ENCODE measurements at regions not wholly inside any gene's neighbourhood (a gene's known extent, or its start where the extent isn't known, plus 50 kb on each side); places are given as distances from the start of the nearest gene placed in this dataset.
A peak's percentile ranks its signal among the peaks of the same experiment; 100 is the strongest.

DNA sequence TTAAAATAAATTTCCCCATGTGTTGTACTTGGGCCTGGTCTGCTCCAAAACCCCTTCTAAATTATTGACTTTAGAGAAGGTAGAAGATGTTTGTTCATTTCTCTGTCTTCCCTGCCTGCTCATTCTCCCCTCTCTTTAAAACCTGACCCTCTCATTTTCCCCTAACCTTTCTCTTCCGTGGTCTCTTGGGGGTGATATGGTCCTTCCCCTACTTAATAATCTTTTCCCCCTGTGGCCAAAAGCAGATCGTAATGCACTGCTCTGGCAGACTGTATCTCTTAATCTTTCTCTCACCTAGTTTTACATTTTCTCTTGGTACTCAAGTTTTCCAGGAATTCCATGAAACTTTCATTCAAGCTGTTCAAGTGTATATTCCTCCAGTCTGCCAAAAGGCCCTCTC, 301.7 kb downstream of the TTLL7 start:
- no peak overlapping the region for H3K27ac ChIP-seq (ENCODE audit: low read depth, low read length)
- no peak overlapping the region for H3K9ac ChIP-seq (ENCODE audit: low read length)
- H3K36me3 ChIP-seq (ENCODE audit: insufficient read depth, low read length) = no peaks in the 10 kb centered on the region

DNA sequence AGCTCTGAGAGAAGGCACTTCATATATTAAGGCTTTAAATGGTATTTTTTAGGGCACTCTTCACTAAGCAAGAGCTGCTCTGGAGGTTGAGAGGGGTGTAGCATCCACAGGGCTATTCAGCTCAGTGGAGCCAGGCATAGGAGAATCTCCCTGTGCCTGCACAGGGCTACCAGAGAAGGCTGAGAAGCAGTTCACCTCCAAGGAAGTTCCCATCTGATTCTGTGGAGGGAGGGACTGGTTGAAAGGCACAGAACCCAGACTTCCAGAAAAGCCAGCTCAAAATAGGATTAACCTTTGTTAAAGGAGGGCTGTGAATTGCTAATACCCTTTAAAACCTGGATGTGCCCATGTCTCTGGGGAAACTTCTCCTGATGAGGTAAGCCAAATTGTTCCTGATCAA, 304.5 kb downstream of the TTLL7 start:
- H3K27ac ChIP-seq (ENCODE audit: low read depth, low read length) = no peak overlapping the region
- H3K9ac ChIP-seq (ENCODE audit: low read length) = no peak overlapping the region
- H3K27me3 ChIP-seq (ENCODE audit: control insufficient read depth in 1 of 2, insufficient read depth in 2 of 2, low read length in 2 of 2) = no peaks in the 10 kb centered on the region
- H3K9me3 ChIP-seq (ENCODE audit: low read length) = no peaks in the 10 kb centered on the region
- H3K36me3 ChIP-seq (ENCODE audit: insufficient read depth, low read length) = no peaks in the 10 kb centered on the region
- no peak overlapping the region for H3K4me3 ChIP-seq (ENCODE audit: low read depth in 1 of 2, low read length in 2 of 2)
- no peaks in the 10 kb centered on the region for H3K4me1 ChIP-seq (ENCODE audit: insufficient read depth, low read length)

More for the DNA sequence above, 301.7 kb downstream of the TTLL7 start:
- Histone ChIP-seq H3K4me3 (ENCODE audit: low read depth in 1 of 2, low read length in 2 of 2) (no peak overlapping the region), H3K9me3 (ENCODE audit: low read length) (no peaks in the 10 kb centered on the region), H3K27me3 (ENCODE audit: control insufficient read depth in 1 of 2, insufficient read depth in 2 of 2, low read length in 2 of 2) (no peaks in the 10 kb centered on the region), H3K4me1 (ENCODE audit: insufficient read depth, low read length) (no peaks in the 10 kb centered on the region)

DNA sequence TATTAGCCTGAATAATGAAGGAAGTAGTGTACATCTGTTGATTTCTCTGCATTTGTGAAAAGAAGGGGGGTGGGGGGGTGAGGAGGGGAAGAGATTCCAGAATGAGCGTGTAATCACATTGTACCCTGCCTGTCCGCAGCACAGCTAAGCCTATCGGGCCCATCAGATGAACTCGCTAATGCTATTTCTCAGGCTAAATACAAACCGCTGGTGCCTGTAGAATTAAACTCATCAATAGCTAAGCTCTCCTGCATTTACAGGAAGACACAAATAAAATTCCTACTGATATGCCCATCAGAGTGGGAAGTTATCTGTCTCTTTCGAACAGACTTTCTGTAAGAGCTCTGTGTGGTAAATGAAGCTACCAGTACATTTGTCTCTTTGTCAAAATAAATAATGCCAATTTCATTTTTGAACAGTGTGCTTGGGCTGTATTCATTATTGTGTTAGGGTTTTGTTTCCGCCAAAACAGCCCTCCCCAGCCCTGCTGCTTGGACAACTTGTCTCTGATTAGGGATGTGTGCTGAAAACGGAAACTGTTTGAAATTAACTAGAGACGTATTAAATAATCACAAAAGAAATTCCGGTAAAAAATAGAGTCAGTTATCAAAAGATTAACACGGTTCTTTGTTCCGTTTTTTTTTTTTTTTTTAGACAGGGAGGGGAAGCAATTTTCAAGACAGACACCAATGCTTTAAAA, 305.4 kb downstream of the TTLL7 start:
- H3K27ac ChIP-seq (ENCODE audit: low read depth, low read length) = no peak overlapping the region
- H3K4me3 ChIP-seq (ENCODE audit: low read depth in 1 of 2, low read length in 2 of 2) = peak overlapping the region in 1 of 2 donors; percentile 46
- H3K9ac ChIP-seq (ENCODE audit: low read length) = no peak overlapping the region
- H3K4me1 ChIP-seq (ENCODE audit: insufficient read depth, low read length) = no peaks in the 10 kb centered on the region
- H3K27me3 ChIP-seq (ENCODE audit: control insufficient read depth in 1 of 2, insufficient read depth in 2 of 2, low read length in 2 of 2) = no peaks in the 10 kb centered on the region
- no peaks in the 10 kb centered on the region for H3K9me3 ChIP-seq (ENCODE audit: low read length)
- no peaks in the 10 kb centered on the region for H3K36me3 ChIP-seq (ENCODE audit: insufficient read depth, low read length)

DNA sequence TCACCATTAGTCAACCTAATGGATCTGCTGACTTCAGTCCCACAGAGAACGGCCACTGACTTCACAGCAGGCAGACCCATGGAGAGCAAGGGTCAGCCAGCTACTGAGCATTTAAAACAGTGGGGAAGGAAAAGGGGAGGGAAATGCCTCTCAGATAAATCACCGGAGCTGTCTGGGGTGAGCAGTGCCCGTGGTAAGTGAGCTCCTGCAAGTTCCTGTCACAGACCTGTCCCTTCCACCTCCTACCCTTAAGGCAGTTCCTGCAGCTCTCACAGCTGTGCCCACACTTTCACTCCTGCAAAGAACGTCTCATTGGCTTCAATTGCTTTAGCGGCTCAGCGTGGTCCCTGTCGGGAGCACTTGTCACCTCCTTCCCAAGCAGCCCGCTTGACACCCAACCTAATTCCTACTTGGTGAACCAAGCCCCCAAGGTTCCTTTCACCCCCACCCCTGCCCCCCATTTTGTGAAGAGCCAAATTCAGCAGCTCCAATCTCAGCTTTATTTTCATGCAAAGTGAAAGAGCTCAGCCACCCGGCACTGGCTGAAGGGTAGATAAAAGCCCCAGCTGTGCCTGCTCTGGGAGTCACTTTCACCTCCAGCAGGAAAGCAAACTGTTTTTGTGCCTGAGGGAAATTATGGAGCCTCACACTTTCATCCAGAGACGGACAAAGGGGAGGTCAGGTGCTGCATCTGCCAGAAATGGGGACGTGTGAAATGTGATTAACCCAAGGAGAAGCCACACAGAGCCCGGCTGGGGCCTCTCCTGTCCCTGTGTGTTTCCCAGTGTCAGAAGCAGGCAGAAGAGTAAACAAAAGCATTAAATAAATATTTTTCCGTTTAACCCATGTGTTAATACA, 306.2 kb downstream of the TTLL7 start:
- H3K27ac ChIP-seq (ENCODE audit: low read depth, low read length) = no peak overlapping the region
- H3K27me3 ChIP-seq (ENCODE audit: control insufficient read depth in 1 of 2, insufficient read depth in 2 of 2, low read length in 2 of 2) = no peaks in the 10 kb centered on the region
- H3K9me3 ChIP-seq (ENCODE audit: low read length) = no peaks in the 10 kb centered on the region
- peak overlapping the region in 1 of 2 donors; percentile 46 for H3K4me3 ChIP-seq (ENCODE audit: low read depth in 1 of 2, low read length in 2 of 2)
- no peaks in the 10 kb centered on the region for H3K36me3 ChIP-seq (ENCODE audit: insufficient read depth, low read length)
- no peaks in the 10 kb centered on the region for H3K4me1 ChIP-seq (ENCODE audit: insufficient read depth, low read length)
- H3K9ac ChIP-seq (ENCODE audit: low read length) = no peak overlapping the region

DNA sequence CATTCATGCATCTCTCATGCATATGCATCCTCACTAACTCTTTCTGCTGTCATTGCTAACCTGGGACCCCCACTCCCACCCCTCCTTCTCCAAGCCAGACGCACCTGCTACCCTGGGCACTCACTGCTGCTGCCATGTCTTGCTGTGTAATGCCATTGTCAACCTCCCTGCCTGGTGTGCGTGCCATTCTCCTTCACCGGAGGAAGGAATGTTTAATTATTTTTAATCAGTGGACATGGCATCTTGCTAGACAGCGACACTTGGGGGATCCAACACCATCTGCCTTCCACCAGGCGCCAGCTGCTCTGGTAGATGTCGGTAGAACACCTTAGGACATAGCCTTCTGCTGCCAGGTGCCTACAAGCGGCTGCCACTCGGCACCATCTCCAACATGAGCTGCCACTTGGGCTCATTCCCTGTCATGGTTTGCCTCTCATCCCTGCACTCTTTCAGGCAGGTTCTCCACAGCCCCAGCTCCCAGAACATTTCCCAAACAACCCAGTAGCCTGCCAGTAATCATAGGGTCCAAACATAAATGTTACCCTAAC, 306.9 kb downstream of the TTLL7 start:
- no peak overlapping the region for H3K27ac ChIP-seq (ENCODE audit: low read depth, low read length)
- no peak overlapping the region for H3K4me3 ChIP-seq (ENCODE audit: low read depth in 1 of 2, low read length in 2 of 2)
- no peaks in the 10 kb centered on the region for H3K27me3 ChIP-seq (ENCODE audit: control insufficient read depth in 1 of 2, insufficient read depth in 2 of 2, low read length in 2 of 2)

DNA sequence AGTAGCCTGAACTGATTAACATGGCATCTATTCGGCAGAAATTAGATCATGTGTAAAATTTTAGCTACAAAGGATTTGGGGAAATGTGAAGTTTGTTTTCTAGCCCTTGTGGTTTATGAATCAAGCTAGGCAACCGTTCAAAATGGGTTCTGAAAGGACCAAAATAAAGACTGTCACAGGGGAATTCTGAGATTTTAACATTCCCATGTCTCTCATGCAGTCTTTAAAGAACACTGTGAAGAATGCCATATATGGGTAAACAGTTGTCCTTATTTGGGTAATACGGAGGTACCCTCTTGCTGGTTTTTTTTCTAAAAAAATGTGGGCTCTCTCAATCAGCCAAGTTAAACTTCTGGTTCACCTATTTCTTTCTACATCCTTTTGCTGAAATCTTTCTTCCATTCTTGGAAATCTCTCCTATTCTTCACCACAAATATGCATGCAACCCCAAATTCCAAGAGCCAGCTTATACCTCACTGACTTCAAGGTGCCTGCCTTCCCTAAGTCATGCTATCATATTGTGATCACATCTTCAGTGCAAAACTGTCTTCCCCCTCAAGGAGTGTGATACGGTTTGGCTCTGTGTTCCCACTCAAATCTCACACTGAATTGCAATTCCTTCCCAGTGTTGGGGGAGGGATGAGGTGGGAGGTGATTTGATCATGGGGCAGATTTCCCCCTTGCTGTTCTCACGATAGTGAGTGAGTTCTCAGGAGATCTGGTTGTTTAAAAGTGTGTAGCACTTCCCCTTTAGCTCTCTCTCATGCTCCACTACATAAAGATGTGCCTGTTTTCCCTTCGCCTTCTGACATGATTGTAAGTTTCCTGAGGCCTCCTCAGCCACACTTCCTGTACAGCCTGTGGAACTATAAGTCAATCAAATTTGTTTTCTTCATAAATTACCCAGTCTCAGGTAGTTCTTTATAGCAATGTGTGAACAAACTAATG, 308.7 kb downstream of the TTLL7 start:
- no peaks in the 10 kb centered on the region for H3K36me3 ChIP-seq (ENCODE audit: insufficient read depth, low read length)
- H3K4me3 ChIP-seq (ENCODE audit: low read depth in 1 of 2, low read length in 2 of 2) = no peak overlapping the region
- no peaks in the 10 kb centered on the region for H3K27me3 ChIP-seq (ENCODE audit: control insufficient read depth in 1 of 2, insufficient read depth in 2 of 2, low read length in 2 of 2)
- H3K4me1 ChIP-seq (ENCODE audit: insufficient read depth, low read length) = no peaks in the 10 kb centered on the region
- no peaks in the 10 kb centered on the region for H3K9me3 ChIP-seq (ENCODE audit: low read length)
- H3K27ac ChIP-seq (ENCODE audit: low read depth, low read length) = no peak overlapping the region
- H3K9ac ChIP-seq (ENCODE audit: low read length) = no peak overlapping the region

More for the DNA sequence above, 306.9 kb downstream of the TTLL7 start:
- Histone ChIP-seq H3K9ac (ENCODE audit: low read length) (no peak overlapping the region), H3K4me1 (ENCODE audit: insufficient read depth, low read length) (no peaks in the 10 kb centered on the region), H3K9me3 (ENCODE audit: low read length) (no peaks in the 10 kb centered on the region), H3K36me3 (ENCODE audit: insufficient read depth, low read length) (no peaks in the 10 kb centered on the region)

DNA sequence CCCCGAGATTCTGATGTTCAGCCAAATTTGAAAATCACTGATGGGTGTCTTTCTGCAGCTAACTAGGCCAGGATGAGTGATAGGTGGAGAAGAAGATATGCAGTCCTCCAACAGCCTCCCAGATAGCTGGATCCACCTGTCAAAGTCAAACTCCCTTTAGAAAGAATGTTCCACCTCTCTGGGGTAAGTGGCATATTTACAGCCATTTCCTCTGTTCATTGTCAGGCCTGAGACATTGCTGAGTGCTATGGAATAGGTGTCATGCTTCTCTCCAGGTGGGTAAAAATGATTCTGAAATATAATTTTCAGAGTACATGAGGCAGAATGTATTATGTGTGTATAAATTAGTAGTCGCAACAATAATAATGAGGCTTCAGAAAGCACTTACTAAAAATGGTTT, 316.8 kb downstream of the TTLL7 start:
- no peak overlapping the region for H3K27ac ChIP-seq (ENCODE audit: low read depth, low read length)
- H3K36me3 ChIP-seq (ENCODE audit: insufficient read depth, low read length) = no peaks in the 10 kb centered on the region
- H3K9ac ChIP-seq (ENCODE audit: low read length) = no peak overlapping the region
- H3K27me3 ChIP-seq (ENCODE audit: control insufficient read depth in 1 of 2, insufficient read depth in 2 of 2, low read length in 2 of 2) = no peaks in the 10 kb centered on the region
- no peaks in the 10 kb centered on the region for H3K4me1 ChIP-seq (ENCODE audit: insufficient read depth, low read length)
- no peak overlapping the region for H3K4me3 ChIP-seq (ENCODE audit: low read depth in 1 of 2, low read length in 2 of 2)
- H3K9me3 ChIP-seq (ENCODE audit: low read length) = no peaks in the 10 kb centered on the region

DNA sequence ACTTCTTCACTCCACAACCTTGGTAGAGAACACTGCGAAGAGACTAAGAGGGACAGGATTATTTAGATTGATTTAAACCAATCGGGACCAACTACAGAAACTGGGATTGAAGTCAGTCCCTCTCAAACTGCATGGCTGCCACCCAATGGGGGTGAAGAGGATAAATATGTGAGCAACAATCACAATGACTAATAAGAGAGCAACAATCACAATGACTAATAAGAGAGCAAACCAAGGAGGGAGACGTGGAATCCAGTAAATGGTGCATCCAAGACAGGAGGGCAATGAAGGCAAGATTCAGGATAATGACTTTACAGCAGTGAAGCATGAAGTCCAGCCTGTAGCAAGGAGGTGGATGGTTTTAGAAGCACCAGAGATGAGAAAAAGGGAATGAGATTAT, 322.8 kb downstream of the TTLL7 start:
- Histone ChIP-seq H3K27ac (ENCODE audit: low read depth, low read length) (no peak overlapping the region), H3K4me1 (ENCODE audit: insufficient read depth, low read length) (no peaks in the 10 kb centered on the region), H3K4me3 (ENCODE audit: low read depth in 1 of 2, low read length in 2 of 2) (no peak overlapping the region), H3K27me3 (ENCODE audit: control insufficient read depth in 1 of 2, insufficient read depth in 2 of 2, low read length in 2 of 2) (no peaks in the 10 kb centered on the region), H3K36me3 (ENCODE audit: insufficient read depth, low read length) (no peaks in the 10 kb centered on the region), H3K9ac (ENCODE audit: low read length) (no peak overlapping the region), H3K9me3 (ENCODE audit: low read length) (no peaks in the 10 kb centered on the region)

DNA sequence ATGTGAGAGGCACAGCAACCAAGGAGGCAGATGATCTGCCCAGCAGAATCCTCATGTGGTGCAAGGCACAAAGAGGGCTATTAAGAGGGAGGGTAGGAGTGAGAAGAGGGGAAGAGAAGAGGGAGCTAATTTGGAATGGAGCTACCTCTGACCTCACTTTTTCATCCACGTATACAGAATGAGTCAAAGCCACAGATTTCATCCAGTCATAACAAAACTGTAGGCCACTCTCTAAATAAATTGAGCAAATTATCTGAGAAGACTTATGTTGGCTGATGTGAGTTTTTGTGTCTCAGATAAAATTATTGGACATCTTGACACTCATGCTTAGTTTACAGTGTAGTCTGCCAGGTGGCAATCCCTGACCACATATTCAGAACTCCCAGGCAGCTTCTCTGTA, 325.6 kb downstream of the TTLL7 start:
- no peaks in the 10 kb centered on the region for H3K9me3 ChIP-seq (ENCODE audit: low read length)
- H3K4me1 ChIP-seq (ENCODE audit: insufficient read depth, low read length) = no peaks in the 10 kb centered on the region
- H3K27me3 ChIP-seq (ENCODE audit: control insufficient read depth in 1 of 2, insufficient read depth in 2 of 2, low read length in 2 of 2) = no peaks in the 10 kb centered on the region
- no peak overlapping the region for H3K9ac ChIP-seq (ENCODE audit: low read length)
- no peaks in the 10 kb centered on the region for H3K36me3 ChIP-seq (ENCODE audit: insufficient read depth, low read length)
- H3K4me3 ChIP-seq (ENCODE audit: low read depth in 1 of 2, low read length in 2 of 2) = no peak overlapping the region
- no peak overlapping the region for H3K27ac ChIP-seq (ENCODE audit: low read depth, low read length)

DNA sequence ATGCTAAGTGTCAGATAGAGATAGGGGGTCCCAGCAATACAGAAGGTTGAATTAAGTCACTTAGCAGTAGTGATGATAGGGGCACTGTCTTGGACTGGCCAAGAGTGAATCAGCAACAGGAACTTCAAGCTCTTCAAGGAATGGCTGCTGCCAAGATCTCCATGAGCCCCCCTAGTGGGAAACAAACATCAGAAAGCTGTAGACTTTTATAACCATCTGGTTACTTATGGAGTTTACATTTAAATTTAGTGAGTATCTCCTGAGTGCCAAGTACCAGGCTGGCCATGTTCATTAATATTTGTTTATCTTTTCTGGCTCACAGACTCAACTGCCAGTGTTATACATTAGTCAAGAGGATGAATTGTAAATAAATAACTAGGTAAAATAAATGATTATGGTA, 327.3 kb downstream of the TTLL7 start:
- H3K4me1 ChIP-seq (ENCODE audit: insufficient read depth, low read length) = no peaks in the 10 kb centered on the region
- H3K4me3 ChIP-seq (ENCODE audit: low read depth in 1 of 2, low read length in 2 of 2) = no peak overlapping the region
- H3K9ac ChIP-seq (ENCODE audit: low read length) = no peak overlapping the region

More for the DNA sequence above, 327.3 kb downstream of the TTLL7 start:
- H3K27ac ChIP-seq (ENCODE audit: low read depth, low read length) = no peak overlapping the region
- H3K27me3 ChIP-seq (ENCODE audit: control insufficient read depth in 1 of 2, insufficient read depth in 2 of 2, low read length in 2 of 2) = no peaks in the 10 kb centered on the region
- H3K36me3 ChIP-seq (ENCODE audit: insufficient read depth, low read length) = no peaks in the 10 kb centered on the region
- no peaks in the 10 kb centered on the region for H3K9me3 ChIP-seq (ENCODE audit: low read length)

Measured in muscle layer of colon (tissue), 2 donors.